PC-9 (cell line): ENCODE measurements at regions not wholly inside any gene's neighbourhood (a gene's known extent, or its start where the extent isn't known, plus 50 kb on each side); places are given as distances from the start of the nearest gene placed in this dataset.

ENCODE experiments used
- BruUV-seq: library from RNA; stranded (reverse); fragments of 400-500 nt; replicated peaks from 2 replicates; lab custom pipeline; 2021; lab: Mats Ljungman, UMichigan
- CTCF ChIA-PET: fragments of 300-600 bp; sonication (Branson Sonifier 250); formaldehyde crosslinking; loops from one replicate; lab custom pipeline; 2022; ENCODE audit warnings: antibody characterized with exemption; lab: Charles Lee
- POLR2A ChIA-PET: fragments of 300-600 bp; sonication (Branson Sonifier 250); formaldehyde crosslinking; loops from one replicate; lab custom pipeline; 2022; ENCODE audit warnings: antibody characterized with exemption; ENCODE audit not compliant: unreplicated experiment; lab: Charles Lee
- DNase-seq, 2 experiments: peaks; one replicate each; pipeline versions ENCODE4 v3.0.0 to v3.0.0-alpha.2; 2015 to 2022; ENCODE audit warnings: mixed read lengths in 1 of 2
- H2AFZ ChIP-seq: fragments of 200-600 bp; sonication (generic); 2 replicates; pipeline ENCODE4 v1.8.1; 2017; ENCODE audit warnings: antibody characterized with exemption
- H3F3A ChIP-seq: fragments of 200-600 bp; sonication (generic); 2 replicates; pipeline ENCODE4 v1.8.1; 2017; ENCODE audit warnings: antibody characterized with exemption, mild to moderate bottlenecking, low read depth; ENCODE audit not compliant: insufficient read depth
- H3K27ac ChIP-seq: fragments of 200-600 bp; sonication (generic); 2 replicates; pipeline ENCODE4 v1.6.1; 2016; ENCODE audit warnings: mixed run types
- H3K27me3 ChIP-seq: fragments of 200-600 bp; sonication (generic); 2 replicates; pipeline ENCODE4 v1.6.1; 2016; ENCODE audit warnings: low read depth, mixed run types; ENCODE audit not compliant: insufficient read depth
- H3K36me3 ChIP-seq: fragments of 200-600 bp; sonication (generic); 2 replicates; pipeline ENCODE4 v1.6.1; 2016; ENCODE audit warnings: low read depth, mixed run types
- H3K4me1 ChIP-seq: fragments of 200-600 bp; sonication (generic); replicated peaks from 2 replicates; pipeline ENCODE4 v1.6.1; 2016; ENCODE audit warnings: mixed run types; ENCODE audit not compliant: insufficient read depth
- H3K4me2 ChIP-seq: fragments of 200-600 bp; sonication (generic); 2 replicates; pipeline ENCODE4 v1.6.1; 2017; ENCODE audit warnings: mixed run types
- H3K4me3 ChIP-seq: fragments of 200-600 bp; sonication (generic); 2 replicates; pipeline ENCODE4 v1.6.1; 2016; ENCODE audit warnings: mixed run types
- H3K79me2 ChIP-seq: fragments of 200-600 bp; sonication (generic); 2 replicates; pipeline ENCODE4 v1.6.1; 2017; ENCODE audit warnings: low read depth, mixed run types
- H3K9me2 ChIP-seq: fragments of 200-600 bp; sonication (generic); 2 replicates; pipeline ENCODE4 v1.8.1; 2017; ENCODE audit warnings: mild to moderate bottlenecking; ENCODE audit not compliant: insufficient read depth
- H3K9me3 ChIP-seq: fragments of 200-600 bp; sonication (generic); 2 replicates; pipeline ENCODE4 v1.8.1; 2016; ENCODE audit warnings: low read depth; ENCODE audit not compliant: insufficient read depth
- H4K20me1 ChIP-seq: fragments of 200-600 bp; sonication (generic); 2 replicates; pipeline ENCODE4 v1.8.1; 2017; ENCODE audit not compliant: insufficient read depth
- EZH2 ChIP-seq: fragments of 200-600 bp; sonication (generic); IDR thresholded peaks from 2 replicates; pipeline ENCODE4 v1.8.0; 2017; ENCODE audit warnings: antibody characterized with exemption, low read depth
- intact Hi-C: fragments of 100-400 bp; cut with micrococcal nuclease; formaldehyde crosslinking; loops from one replicate; pipeline ENCODE4 v1.10.0; 2022; ENCODE audit not compliant: unreplicated experiment
- TF ChIP-seq, protein P1 (sequence below): fragments of 200-600 bp; sonication (generic); conservative IDR thresholded peaks from 2 replicates; pipeline ENCODE4 v1.6.1; 2017; ENCODE audit warnings: mixed run types, antibody characterized with exemption, mild to moderate bottlenecking, moderate library complexity

DNA sequence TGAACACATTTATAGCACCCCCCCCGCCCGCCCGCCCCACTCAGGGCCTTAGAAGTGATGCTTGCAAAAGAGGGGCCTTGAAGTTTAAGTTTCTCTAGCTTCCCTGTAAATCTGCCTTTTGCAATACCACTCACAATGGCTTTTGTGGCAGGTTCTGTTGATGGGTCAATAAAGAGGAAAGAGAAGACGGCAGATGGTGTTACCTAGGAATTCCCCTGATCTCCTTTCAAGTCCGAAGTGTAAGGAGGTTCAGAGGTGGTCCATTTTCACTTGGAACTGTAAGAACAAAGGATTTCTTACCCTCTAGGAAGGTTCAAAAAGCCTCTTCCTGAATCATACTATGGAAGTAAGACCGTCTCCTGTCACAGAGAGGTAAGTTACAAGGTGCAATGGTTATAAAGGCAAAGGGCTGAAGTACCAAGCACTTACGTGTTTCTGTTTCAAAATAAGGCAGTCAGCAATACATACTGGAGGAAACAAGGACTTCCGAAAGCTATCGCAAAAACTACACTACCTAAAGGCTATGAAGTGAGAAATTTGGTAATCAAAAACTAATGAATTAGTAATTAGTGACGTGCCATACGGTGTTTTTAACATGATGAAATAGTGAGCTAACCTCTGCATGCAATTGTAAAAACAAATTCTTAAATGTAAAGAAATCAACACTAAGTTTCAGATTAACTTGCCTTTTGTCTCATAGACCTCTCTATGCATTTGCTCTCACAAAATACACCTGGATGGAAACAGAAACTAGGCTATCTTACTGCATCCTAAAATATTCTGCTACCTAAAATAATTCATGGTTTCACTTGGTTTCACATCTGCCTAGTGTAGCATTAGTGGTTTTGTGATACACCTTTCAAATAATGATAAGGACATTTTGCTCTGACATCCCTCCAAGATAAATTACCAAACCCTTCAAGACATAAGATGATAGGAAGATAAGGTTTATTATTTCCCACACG is 589.4 kb upstream of the FAM174A start:
- H3K4me3 ChIP-seq = no peak overlapping the region
- H3K4me1 ChIP-seq = no peaks in the 10 kb centered on the region
- BruUV-seq = no TSS peak
- no peak overlapping the region; the same call in 1 of the 2 replicates for H2AFZ ChIP-seq
- intact Hi-C loops = no loop called here
- TF ChIP-seq EZH2 = no peak
- TF ChIP-seq, protein P1, sequence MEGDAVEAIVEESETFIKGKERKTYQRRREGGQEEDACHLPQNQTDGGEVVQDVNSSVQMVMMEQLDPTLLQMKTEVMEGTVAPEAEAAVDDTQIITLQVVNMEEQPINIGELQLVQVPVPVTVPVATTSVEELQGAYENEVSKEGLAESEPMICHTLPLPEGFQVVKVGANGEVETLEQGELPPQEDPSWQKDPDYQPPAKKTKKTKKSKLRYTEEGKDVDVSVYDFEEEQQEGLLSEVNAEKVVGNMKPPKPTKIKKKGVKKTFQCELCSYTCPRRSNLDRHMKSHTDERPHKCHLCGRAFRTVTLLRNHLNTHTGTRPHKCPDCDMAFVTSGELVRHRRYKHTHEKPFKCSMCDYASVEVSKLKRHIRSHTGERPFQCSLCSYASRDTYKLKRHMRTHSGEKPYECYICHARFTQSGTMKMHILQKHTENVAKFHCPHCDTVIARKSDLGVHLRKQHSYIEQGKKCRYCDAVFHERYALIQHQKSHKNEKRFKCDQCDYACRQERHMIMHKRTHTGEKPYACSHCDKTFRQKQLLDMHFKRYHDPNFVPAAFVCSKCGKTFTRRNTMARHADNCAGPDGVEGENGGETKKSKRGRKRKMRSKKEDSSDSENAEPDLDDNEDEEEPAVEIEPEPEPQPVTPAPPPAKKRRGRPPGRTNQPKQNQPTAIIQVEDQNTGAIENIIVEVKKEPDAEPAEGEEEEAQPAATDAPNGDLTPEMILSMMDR = no peak
- POLR2A ChIA-PET = interaction anchor here (0.6 kb wide), 1 partner anchor 456 kb away, joined by 3 read pairs; no protein-coding TSS in a partner anchor
- no peaks in the 10 kb centered on the region for H3F3A ChIP-seq
- no peaks in the 10 kb centered on the region for H3K79me2 ChIP-seq
- H3K9me2 ChIP-seq = no peaks in the 10 kb centered on the region
- no peak overlapping the region for H3K27ac ChIP-seq
- H3K9me3 ChIP-seq = no peaks in the 10 kb centered on the region
- no peak for DNase-seq
- no peaks in the 10 kb centered on the region for H3K36me3 ChIP-seq
- H4K20me1 ChIP-seq = no peaks in the 10 kb centered on the region
- H3K27me3 ChIP-seq = no peaks in the 10 kb centered on the region
- no peak overlapping the region for H3K4me2 ChIP-seq
- CTCF ChIA-PET = no interaction called here

DNA sequence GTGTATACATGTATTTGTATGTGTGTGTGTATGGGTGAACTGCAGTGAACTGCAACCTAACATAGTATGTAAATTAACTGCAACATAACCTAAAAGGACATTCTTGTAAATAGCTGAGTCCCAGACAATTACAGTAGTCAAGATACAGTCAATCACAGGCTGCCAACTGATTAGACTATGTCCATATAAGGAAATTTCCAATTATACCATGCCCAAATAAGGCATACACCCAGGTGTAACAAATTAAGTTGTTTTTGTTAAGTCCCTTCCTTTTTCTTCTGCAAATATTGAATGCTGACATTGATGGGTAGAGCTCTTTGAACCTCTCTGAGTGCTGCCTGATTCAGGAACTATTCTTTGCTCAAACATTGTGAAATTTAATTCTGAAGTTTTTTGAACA is 594.6 kb upstream of the FAM174A start:
- Histone ChIP-seq H3K9me3 (no peaks in the 10 kb centered on the region), H3K27ac (no peak overlapping the region), H3K4me1 (no peaks in the 10 kb centered on the region), H4K20me1 (peaks cover 2% of the 10 kb centered on the region; the same call in 1 of the 2 replicates), H3K79me2 (no peaks in the 10 kb centered on the region), H3K9me2 (no peaks in the 10 kb centered on the region), H3K4me2 (no peak overlapping the region), H2AFZ (no peak overlapping the region), H3K4me3 (no peak overlapping the region), H3K36me3 (no peaks in the 10 kb centered on the region), H3F3A (no peaks in the 10 kb centered on the region), H3K27me3 (no peaks in the 10 kb centered on the region)
- no TSS peak for BruUV-seq
- DNase-seq = no peak
- TF ChIP-seq EZH2 = no peak
- TF ChIP-seq, protein P1 = no peak
- ChIA-PET CTCF (no interaction called here), POLR2A (no interaction called here)
- intact Hi-C loops = no loop called here

DNA sequence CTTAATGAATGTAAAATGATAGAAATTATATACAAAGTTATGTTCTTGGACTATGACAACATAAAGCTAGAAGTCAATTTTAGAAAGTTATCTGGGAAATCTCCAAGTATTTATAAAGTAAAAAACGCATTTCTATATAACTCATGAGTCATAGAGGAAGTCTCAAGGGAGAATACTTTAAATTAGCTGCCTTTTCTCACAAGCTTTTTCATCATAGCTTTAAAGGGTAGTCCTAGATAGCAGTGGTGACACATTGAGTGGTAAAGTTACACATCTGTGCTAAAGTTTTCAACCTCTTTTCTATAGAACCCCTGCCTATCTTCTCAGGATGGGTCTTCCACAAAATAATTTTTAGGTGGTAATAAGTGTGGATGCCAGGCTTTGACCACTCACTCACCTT is 598.3 kb upstream of the FAM174A start:
- no TSS peak for BruUV-seq
- Histone ChIP-seq H3K27ac (no peak overlapping the region), H3K4me3 (no peak overlapping the region), H2AFZ (no peak overlapping the region), H3K9me2 (no peaks in the 10 kb centered on the region), H3K79me2 (no peaks in the 10 kb centered on the region), H3K4me2 (no peak overlapping the region), H3F3A (no peaks in the 10 kb centered on the region), H3K27me3 (no peaks in the 10 kb centered on the region), H3K9me3 (no peaks in the 10 kb centered on the region), H4K20me1 (peaks cover 2% of the 10 kb centered on the region; the same call in 1 of the 2 replicates), H3K4me1 (no peaks in the 10 kb centered on the region), H3K36me3 (no peaks in the 10 kb centered on the region)
- ChIA-PET CTCF (no interaction called here), POLR2A (interaction anchor here (0.6 to 0.7 kb wide), 2 partner anchors 10 to 710 kb away, joined by 3 read pairs; no protein-coding TSS in a partner anchor)
- intact Hi-C loops = no loop called here
- TF ChIP-seq, protein P1 = no peak
- TF ChIP-seq EZH2 = no peak
- no peak for DNase-seq
